ENCODE measurements at regions not wholly inside any gene's neighbourhood (a gene's known extent, or its start where the extent isn't known, plus 50 kb on each side); places are given as distances from the start of the nearest gene placed in this dataset.

DNA sequence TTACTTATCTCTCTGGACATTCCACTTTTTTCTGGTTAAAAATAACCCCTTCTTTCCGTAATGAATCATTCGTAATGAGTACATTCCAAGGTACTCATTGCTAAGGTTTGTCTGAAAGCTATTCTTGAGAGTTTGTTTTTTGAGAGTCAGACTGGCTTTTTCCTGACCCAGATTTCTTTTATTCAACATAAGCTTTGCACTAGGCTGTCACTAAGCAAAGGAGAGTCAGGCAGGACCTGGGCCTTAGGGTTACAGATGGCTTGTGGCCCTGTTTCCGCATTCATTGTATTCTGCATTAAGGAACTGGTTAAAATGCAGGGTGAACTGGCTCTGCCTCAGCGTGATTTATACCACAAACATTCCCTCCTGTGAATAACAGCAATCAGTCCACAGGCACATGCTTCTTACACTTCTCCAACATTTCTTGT, 84.1 kb downstream of the POM121L12 start:
- TF ChIP-seq, protein P1, sequence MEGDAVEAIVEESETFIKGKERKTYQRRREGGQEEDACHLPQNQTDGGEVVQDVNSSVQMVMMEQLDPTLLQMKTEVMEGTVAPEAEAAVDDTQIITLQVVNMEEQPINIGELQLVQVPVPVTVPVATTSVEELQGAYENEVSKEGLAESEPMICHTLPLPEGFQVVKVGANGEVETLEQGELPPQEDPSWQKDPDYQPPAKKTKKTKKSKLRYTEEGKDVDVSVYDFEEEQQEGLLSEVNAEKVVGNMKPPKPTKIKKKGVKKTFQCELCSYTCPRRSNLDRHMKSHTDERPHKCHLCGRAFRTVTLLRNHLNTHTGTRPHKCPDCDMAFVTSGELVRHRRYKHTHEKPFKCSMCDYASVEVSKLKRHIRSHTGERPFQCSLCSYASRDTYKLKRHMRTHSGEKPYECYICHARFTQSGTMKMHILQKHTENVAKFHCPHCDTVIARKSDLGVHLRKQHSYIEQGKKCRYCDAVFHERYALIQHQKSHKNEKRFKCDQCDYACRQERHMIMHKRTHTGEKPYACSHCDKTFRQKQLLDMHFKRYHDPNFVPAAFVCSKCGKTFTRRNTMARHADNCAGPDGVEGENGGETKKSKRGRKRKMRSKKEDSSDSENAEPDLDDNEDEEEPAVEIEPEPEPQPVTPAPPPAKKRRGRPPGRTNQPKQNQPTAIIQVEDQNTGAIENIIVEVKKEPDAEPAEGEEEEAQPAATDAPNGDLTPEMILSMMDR (IDR thresholded peaks at IDR 0.05), result no peak
- TF ChIP-seq POLR2A (IDR thresholded peaks at IDR 0.05), result no peak

Measured in gastroesophageal sphincter (tissue), 3 donors.